DMS153 treated with DMSO at 0.1 percent for 48 hours (cell line): ENCODE measurements at regions not wholly inside any gene's neighbourhood (a gene's known extent, or its start where the extent isn't known, plus 50 kb on each side); places are given as distances from the start of the nearest gene placed in this dataset.

Source experiments
- DNase-seq: peaks from one replicate; lab custom pipeline; 2025; ENCODE audit not compliant: unreplicated experiment; lab: John Stamatoyannopoulos, UW

- no peak for DNase-seq
These were observed 451.5 kb upstream of the SORCS1 start for GRCh38 chr10:107616031-107616430.

- peak; percentile 67 for DNase-seq
These were observed 450.6 kb upstream of the SORCS1 start for GRCh38 chr10:107614939-107615685.

GRCh38 chr10:107611115-107611514 lies 446.6 kb upstream of the SORCS1 start:
- DNase-seq, result peak; percentile 64

DNA sequence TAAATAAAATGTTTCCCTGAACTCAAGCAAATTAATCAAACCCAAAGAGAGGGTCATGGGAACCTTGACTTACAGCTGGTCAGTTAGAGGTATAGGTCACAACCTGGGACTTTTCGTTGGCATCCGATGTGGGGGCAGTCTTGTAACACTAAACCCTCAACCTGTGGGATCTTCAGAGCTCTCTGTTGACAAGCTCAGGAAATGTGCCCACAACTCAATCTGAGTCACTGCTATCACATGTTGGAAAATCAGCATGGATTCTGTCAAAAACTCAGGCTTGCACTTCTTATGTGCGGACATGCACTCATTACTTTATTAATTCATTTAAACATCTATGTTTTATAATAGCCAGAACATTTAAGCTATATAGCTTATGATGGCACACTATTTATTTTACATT lies 424.6 kb upstream of the SORCS1 start:
- DNase-seq, result no peak

GRCh38 chr10:107585630-107586029 lies 421.1 kb upstream of the SORCS1 start:
- DNase-seq, result no peak

- no peak for DNase-seq
These were observed 419.5 kb upstream of the SORCS1 start for GRCh38 chr10:107583974-107584373.

- no peak for DNase-seq
These were observed 415.5 kb upstream of the SORCS1 start for GRCh38 chr10:107579970-107580369.

- DNase-seq, result no peak
These were observed 412.7 kb upstream of the SORCS1 start for GRCh38 chr10:107577221-107577620.

DNA sequence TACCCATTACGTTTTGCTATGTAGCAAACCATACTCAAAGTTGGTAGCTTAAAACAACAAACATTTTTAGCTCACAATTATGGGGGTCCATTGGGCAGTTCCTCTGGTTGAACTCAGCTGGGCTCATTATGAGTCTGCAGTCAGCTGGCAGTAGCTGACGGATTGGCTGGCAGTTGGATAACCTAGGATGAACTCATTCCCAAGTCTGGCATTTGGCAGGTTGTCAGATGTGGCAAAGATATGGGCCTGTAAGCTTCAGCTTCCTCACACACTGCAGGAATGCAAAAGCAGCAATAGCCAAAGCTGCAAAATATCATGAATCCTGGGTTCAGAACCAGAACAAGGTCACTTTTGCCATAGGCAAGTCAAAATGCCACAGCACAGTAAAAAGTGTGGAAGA lies 412.2 kb upstream of the SORCS1 start:
- no peak for DNase-seq

- no peak for DNase-seq
These were observed 400.5 kb upstream of the SORCS1 start for GRCh38 chr10:107565014-107565413.

DNA sequence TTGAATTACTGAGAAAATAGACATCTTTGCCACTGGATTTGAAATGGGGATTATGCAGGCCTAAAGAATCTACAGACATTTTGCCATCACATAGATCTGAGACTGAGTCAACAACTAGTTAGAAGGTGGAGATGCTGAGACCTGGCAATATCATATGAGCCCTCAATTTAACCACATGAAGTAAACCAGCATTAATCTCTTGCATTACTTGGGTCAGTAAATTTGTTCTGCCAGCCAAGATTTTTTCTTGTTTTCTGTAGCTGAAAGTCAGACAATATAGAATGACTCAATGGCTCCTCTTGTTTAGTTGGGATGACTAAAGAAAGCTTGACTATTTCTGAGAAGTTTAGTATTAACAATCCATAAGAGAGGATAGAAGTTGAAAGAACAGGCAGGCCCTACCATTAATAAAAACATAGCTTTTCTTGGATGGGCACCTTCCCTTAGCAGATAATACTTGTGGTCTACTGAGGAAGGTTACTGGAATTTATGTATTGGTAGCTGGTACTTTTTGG lies 396.7 kb upstream of the SORCS1 start:
- DNase-seq, result no peak

DNA sequence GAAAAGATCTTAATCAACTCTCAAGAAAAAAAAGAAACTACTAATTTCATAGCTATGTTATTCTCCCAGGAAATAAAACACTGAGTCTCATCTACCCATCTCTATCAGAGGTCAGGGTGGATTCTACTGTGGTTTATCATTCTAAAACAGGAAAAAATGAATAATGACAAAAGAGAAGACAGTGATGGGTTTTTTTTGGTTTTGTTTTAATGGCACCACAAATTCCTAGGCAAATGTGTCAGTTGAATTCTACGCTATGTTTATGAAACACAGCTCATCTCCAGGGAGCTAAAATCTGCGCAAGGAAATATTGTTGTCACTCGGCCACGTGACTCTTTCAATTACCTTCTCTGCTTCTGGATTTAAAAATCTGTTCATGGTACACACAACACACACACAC lies 393.4 kb upstream of the SORCS1 start:
- DNase-seq, result no peak

DNA sequence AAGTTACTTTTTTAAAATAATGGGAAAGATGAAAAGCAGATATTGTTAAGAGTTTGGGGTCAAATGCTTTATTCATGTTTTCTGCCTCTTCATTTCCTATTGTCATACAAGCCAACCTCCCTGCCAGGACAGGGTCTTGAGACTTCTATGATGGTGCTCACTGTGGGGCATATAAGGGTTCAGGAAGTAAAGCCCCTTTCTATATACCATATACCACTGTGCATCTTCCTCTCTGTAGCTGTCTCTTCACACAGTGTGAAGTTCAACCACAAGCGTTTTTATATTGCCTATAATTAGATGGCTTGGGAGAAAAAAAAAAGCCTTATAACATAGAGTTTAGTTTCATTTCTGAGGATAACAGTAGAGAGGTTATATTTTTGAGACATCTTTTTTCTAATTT lies 389.8 kb upstream of the SORCS1 start:
- no peak for DNase-seq

DNA sequence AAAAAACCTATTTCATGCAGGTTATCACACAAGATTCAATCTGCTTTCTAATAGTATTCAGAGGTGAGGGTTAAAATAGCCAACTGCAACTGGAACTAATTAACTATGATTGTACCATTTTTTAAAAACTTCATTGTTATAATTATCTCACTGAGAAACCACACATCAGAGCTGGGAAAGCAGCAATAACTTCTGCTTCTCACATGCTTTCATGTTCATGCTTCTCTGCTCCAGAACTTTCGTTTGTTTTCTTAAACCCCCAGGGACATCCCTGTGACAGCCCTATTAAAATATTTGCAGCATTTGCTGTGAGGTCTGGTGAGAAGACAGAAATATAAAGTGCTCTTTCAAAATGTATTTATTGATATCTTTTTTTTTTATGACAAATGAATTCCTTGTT lies 389.0 kb upstream of the SORCS1 start:
- DNase-seq, result no peak

- DNase-seq, result no peak
These were observed 388.5 kb upstream of the SORCS1 start for GRCh38 chr10:107552963-107553362.

GRCh38 chr10:107548301-107548700 lies 383.8 kb upstream of the SORCS1 start:
- no peak for DNase-seq

- DNase-seq, result no peak
These were observed 382.5 kb upstream of the SORCS1 start for GRCh38 chr10:107546986-107547385.

DNA sequence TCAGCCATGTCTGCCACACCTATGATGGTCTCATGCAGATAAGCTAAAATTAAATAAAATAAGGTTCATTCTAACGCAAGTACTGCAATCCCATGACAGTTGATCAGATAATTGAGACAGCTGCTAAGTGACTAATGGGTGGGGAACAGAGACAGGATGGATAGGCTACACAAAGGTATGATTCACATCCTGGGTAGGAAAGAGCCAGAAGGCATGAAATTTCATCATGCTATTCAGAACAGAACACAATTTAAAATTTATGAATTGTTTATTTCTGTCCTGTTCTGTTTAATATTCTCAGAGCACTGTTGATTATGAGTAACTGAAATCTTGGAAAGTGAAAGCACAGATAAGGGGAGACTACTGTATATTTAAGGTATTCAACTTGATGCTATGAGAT lies 381.8 kb upstream of the SORCS1 start:
- DNase-seq, result no peak

DNA sequence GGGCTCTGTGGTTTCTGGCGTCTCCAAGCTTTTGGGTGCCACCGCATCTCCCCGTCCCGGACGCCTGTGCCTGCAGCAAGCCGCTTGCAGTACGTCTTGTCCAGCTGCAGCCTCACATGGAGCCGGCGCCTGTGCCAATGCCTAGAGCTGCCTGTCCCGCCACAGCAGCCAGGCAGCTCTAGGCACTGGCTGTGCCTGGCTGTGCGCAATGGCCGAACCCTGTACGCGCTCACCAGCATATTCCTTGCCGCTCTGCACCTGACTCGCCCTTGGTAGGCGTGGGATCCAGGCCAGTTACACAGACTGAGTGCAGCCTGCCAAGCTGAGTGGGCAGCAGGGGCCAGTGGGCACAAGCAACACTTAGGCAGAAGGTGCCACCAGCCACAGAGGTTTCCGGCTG lies 381.2 kb upstream of the SORCS1 start:
- no peak for DNase-seq

DNA sequence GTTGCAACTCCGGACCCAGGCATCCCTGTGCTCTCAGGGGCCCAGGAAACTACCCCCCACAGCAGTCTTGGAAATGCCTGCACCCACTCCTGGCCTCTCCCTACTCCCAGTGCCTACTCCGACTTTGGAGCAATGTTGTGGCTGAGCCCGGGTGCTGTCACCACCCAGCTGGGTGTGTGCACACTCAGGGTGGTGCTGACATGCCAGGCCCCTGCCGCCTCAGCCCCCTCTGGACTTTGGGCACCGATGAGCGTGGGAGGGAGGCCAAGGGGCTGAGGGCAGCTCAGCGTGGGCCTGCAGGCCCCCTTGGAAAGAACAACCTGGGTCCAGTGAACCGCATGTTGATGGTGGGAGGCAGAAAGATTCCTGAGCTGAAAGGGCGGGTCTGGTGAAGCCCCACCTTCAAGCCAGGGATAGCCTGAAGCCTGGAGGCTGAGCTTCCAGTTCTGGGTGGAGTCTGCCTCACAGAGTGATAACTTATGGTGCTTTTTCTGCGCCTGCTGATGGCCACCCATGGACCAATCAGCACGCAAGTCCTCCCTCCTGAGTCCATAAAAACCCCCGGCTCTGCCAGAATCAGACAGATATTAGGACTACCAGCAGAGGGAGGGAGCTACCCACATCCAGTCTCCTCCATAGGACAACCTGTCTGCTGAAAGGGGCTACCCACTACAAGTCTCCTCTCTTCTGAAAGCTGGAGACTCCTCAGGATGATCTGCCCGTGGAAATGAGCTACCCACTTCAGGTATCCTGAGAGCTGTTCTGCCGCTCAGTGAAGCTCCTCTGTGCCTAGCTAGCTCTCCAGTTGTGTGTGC lies 380.4 kb upstream of the SORCS1 start:
- no peak for DNase-seq

DNA sequence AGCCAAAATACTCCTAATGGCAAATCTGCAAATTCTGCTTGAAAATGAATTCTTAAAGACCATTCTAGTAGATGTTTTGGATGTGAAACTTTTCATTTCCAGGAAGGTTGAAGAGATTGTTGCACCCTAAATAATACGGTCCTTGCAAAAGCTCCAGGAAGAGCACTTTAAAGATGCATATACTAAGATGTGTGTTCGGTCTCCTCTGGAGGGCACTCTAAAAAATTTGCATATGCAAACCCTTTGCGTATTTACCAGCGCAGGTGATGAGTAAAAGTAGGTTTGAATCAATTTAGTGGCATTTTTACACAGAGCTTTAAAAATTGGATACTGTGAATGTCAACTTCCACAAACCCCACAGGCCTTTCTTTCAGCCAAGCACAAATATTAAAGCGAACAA lies 378.1 kb upstream of the SORCS1 start:
- no peak for DNase-seq

DNA sequence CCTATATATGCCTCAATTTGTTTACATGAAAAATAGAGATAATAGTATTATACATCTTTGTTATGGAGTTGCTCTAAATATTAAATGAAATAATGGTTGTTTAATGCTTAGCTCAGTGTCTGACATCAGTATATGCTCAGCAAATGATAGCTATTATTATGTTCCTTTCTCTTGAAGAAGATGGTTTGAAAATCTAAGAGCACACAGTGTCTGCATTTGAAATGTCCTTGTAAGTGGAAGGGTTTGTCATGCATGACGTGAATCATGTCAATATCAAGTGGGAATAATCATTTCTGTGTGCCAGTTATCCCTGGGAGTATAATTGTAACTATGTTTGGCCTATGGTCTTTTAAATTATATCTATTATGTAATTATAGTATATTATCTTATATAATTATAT lies 377.5 kb upstream of the SORCS1 start:
- DNase-seq, result no peak
